Activated naive CD8-positive, alpha-beta T cell treated with anti-CD3 and anti-CD28 coated beads for 36 hours (primary cell): ENCODE measurements at regions not wholly inside any gene's neighbourhood (a gene's known extent, or its start where the extent isn't known, plus 50 kb on each side); places are given as distances from the start of the nearest gene placed in this dataset.

Experiments
- DNase-seq: peaks from one replicate; pipeline ENCODE4 v3.0.0; 2021
- H3K27ac Mint-ChIP-seq: one replicate; pipeline ENCODE4 v1.8.0; 2022; ENCODE audit warnings: mild to moderate bottlenecking, moderate library complexity, mixed read lengths
- H3K27me3 Mint-ChIP-seq: one replicate; pipeline ENCODE4 v1.8.0; 2022; ENCODE audit warnings: mild to moderate bottlenecking, mixed read lengths
- H3K36me3 Mint-ChIP-seq: one replicate; pipeline ENCODE4 v1.8.0; 2021; ENCODE audit warnings: mild to moderate bottlenecking, mixed read lengths
- H3K4me1 Mint-ChIP-seq: one replicate; pipeline ENCODE4 v1.8.0; 2021; ENCODE audit warnings: mixed read lengths
- H3K4me3 Mint-ChIP-seq: one replicate; pipeline ENCODE4 v1.8.0; 2022; ENCODE audit warnings: mild to moderate bottlenecking, moderate library complexity, mixed read lengths
- H3K9me3 Mint-ChIP-seq: one replicate; pipeline ENCODE4 v1.8.0; 2022; ENCODE audit warnings: mixed read lengths

DNA sequence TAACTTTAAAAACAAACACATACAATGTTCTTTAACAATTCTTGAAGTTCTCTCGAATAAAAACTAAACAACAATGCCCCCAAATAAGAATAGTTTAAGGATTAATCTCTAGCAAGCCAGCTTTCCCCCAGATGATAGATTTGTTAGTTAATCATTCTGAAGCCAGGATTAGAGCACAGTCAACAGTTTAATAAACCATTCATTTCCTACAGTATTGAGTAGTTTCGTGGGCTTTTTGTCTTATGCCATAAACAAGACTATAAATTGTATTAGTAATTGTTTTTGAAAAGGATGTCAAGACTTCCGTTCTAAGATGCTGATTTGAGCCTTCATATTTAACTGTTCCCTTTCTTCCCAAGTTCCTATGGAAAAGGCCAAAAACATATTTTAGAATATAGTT, 136.6 kb downstream of the PIK3R1 start:
- Mint-ChIP-seq H3K4me1 (no peaks in the 10 kb centered on the region), H3K4me3 (no peak overlapping the region), H3K9me3 (peaks cover 8% of the 10 kb centered on the region), H3K36me3 (no peaks in the 10 kb centered on the region), H3K27me3 (no peaks in the 10 kb centered on the region), H3K27ac (no peak overlapping the region)
- DNase-seq, result no peak

GRCh38 chr5:68353605-68354004, 138.0 kb downstream of the PIK3R1 start:
- no peaks in the 10 kb centered on the region for H3K4me1 Mint-ChIP-seq
- DNase-seq, result no peak
- H3K27me3 Mint-ChIP-seq, result no peaks in the 10 kb centered on the region
- no peak overlapping the region for H3K4me3 Mint-ChIP-seq
- H3K36me3 Mint-ChIP-seq, result no peaks in the 10 kb centered on the region
- no peak overlapping the region for H3K27ac Mint-ChIP-seq
- no peaks in the 10 kb centered on the region for H3K9me3 Mint-ChIP-seq

DNA sequence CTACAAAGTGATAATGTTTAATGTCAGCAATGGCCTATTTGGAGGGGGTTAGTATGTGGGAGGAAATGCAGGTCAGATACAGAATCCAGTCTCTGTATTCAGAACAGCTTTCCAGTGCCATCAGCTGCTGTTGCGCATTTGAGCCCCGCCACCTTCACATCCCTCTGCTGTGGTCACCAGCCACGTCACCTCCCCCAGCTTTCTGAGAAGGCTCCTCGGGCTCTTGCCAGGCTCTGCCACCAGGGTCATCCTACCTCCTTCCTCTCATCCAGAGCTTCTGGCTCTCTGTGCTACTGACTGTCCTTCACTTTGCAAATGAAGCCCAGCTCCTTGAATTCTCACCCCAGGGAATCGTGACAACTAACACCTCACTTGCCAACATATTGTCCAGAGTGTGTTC, 138.8 kb downstream of the PIK3R1 start:
- H3K36me3 Mint-ChIP-seq, result no peaks in the 10 kb centered on the region
- no peaks in the 10 kb centered on the region for H3K4me1 Mint-ChIP-seq
- H3K27ac Mint-ChIP-seq, result no peak overlapping the region
- DNase-seq, result no peak
- H3K27me3 Mint-ChIP-seq, result no peaks in the 10 kb centered on the region
- no peak overlapping the region for H3K4me3 Mint-ChIP-seq
- no peaks in the 10 kb centered on the region for H3K9me3 Mint-ChIP-seq

DNA sequence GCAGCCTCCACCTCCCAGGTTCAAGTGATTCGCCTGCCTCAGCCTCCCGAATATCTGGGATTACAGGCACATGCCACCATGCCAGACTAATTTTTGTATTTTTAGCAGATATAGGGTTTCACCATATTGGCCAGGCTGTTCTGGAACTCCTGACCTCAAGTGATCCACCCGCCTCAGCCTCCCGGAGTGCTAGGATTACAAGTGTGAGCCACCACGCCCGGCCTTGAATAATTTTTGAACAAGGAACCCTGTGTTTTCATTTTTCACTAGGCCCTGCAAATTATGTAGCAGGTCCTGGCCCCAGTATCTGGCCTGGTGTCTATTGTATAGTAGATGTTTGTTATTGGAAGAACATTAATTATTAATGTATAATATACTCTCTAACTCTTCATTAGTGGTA, 140.7 kb downstream of the PIK3R1 start:
- Mint-ChIP-seq H3K27me3 (no peaks in the 10 kb centered on the region), H3K4me1 (peaks cover 4% of the 10 kb centered on the region), H3K4me3 (no peak overlapping the region), H3K27ac (no peak overlapping the region), H3K36me3 (no peaks in the 10 kb centered on the region), H3K9me3 (no peaks in the 10 kb centered on the region)
- DNase-seq, result no peak

- Mint-ChIP-seq H3K4me3 (no peak overlapping the region), H3K27me3 (no peaks in the 10 kb centered on the region), H3K4me1 (peaks cover 4% of the 10 kb centered on the region), H3K27ac (no peak overlapping the region), H3K36me3 (no peaks in the 10 kb centered on the region), H3K9me3 (no peaks in the 10 kb centered on the region)
- no peak for DNase-seq
Observed at GRCh38 chr5:68356623-68357022, 141.1 kb downstream of the PIK3R1 start.

DNA sequence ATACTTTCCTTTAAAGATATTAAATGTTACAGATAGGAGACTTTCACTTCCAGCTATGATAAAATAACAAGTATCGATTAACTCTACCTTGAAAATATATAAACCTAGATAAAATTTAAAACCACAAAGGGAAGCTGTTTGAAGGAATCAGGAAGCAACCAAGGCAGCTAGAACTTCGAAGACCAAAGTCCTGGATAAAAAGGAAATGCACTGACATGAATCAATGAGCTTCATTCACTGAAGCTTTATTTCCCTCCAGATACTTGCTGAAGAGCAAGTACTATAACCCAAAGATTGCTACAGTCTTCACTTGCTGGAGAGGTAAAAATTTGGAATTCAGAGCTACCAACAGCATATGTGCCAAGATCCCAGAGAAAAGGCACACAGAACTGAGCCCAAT, 144.1 kb downstream of the PIK3R1 start:
- no peak overlapping the region for H3K4me3 Mint-ChIP-seq
- peaks cover 4% of the 10 kb centered on the region for H3K4me1 Mint-ChIP-seq
- no peaks in the 10 kb centered on the region for H3K9me3 Mint-ChIP-seq

GRCh38 chr5:68362331-68362730, 146.8 kb downstream of the PIK3R1 start:
- Mint-ChIP-seq H3K27me3 (no peaks in the 10 kb centered on the region), H3K27ac (no peak overlapping the region), H3K4me3 (no peak overlapping the region), H3K4me1 (peaks cover 9% of the 10 kb centered on the region), H3K36me3 (no peaks in the 10 kb centered on the region), H3K9me3 (no peaks in the 10 kb centered on the region)
- no peak for DNase-seq

More for the DNA sequence above, 144.1 kb downstream of the PIK3R1 start:
- DNase-seq, result no peak
- Mint-ChIP-seq H3K27me3 (no peaks in the 10 kb centered on the region), H3K36me3 (no peaks in the 10 kb centered on the region), H3K27ac (no peak overlapping the region)

DNA sequence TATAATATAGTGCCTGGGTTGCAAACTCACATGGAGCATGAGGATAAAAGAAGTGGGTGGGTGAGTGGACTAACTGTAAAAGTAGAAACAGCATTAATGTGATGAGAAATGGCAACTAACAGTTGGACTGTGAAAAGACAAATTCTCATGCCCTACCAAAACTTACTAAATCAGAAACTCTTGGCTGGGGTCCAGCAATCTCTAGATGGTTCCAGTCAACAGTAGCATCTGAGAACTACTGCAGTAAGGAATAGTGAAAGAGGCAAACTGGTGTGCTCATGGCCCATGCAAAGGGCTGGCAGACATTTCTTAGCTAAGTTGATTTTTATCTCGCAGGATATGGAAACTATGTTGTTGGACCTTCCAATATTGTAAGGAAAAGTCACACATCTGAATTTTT, 150.3 kb downstream of the PIK3R1 start:
- no peak overlapping the region for H3K27ac Mint-ChIP-seq
- no peaks in the 10 kb centered on the region for H3K9me3 Mint-ChIP-seq
- no peaks in the 10 kb centered on the region for H3K27me3 Mint-ChIP-seq
- H3K4me1 Mint-ChIP-seq, result peaks cover 32% of the 10 kb centered on the region
- no peak overlapping the region for H3K4me3 Mint-ChIP-seq
- H3K36me3 Mint-ChIP-seq, result peaks cover 2% of the 10 kb centered on the region
- no peak for DNase-seq

GRCh38 chr5:68367287-68367686, 151.7 kb downstream of the PIK3R1 start:
- Mint-ChIP-seq H3K4me1 (peaks cover 36% of the 10 kb centered on the region), H3K36me3 (peaks cover 2% of the 10 kb centered on the region), H3K27me3 (no peaks in the 10 kb centered on the region), H3K4me3 (no peak overlapping the region), H3K9me3 (no peaks in the 10 kb centered on the region), H3K27ac (no peak overlapping the region)
- no peak for DNase-seq

- no peak for DNase-seq
- peaks cover 36% of the 10 kb centered on the region for H3K4me1 Mint-ChIP-seq
- no peaks in the 10 kb centered on the region for H3K9me3 Mint-ChIP-seq
- no peak overlapping the region for H3K4me3 Mint-ChIP-seq
- H3K36me3 Mint-ChIP-seq, result peaks cover 2% of the 10 kb centered on the region
- H3K27ac Mint-ChIP-seq, result no peak overlapping the region
- H3K27me3 Mint-ChIP-seq, result no peaks in the 10 kb centered on the region
Observed at GRCh38 chr5:68367717-68368116, 152.2 kb downstream of the PIK3R1 start.

- Mint-ChIP-seq H3K4me3 (no peak overlapping the region), H3K36me3 (peaks cover 2% of the 10 kb centered on the region), H3K27ac (peak overlapping the region; percentile 66), H3K9me3 (no peaks in the 10 kb centered on the region), H3K27me3 (no peaks in the 10 kb centered on the region), H3K4me1 (peaks cover 36% of the 10 kb centered on the region)
- no peak for DNase-seq
Observed at GRCh38 chr5:68368311-68369022, 152.9 kb downstream of the PIK3R1 start.

- no peak overlapping the region for H3K4me3 Mint-ChIP-seq
- no peaks in the 10 kb centered on the region for H3K27me3 Mint-ChIP-seq
Observed at GRCh38 chr5:68369023-68369359, 153.4 kb downstream of the PIK3R1 start.

DNA sequence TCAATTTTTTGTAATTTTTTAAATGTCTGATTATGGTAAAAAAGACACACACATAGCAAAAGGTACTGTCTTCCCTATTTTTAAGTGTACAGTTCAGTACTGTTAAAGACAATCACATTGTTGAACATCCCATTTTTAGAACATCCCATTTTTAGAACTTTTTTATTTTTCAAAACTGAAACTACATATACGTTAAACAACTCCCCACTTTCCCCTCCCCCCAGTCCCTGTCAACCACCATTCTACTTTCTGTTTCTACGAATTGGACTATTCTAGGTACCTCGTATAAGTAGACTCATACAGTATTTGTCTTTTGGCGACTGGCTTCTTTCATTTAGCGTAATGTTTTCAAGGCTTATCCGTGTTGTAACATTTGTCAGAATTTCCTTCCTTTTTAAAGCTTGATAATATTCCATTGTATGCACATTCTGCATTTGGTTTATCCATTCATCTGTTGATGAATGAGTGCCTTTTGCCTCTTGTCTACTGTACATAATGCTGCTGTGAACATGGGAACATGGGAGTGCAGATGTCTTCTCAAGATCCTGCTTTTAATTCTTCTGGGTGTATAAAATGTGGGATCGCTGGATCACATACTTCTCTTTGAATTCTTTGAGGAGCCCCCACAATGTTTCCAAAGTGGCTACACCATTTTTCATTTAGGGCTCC, 154.0 kb downstream of the PIK3R1 start:
- Mint-ChIP-seq H3K27me3 (no peaks in the 10 kb centered on the region), H3K36me3 (peaks cover 2% of the 10 kb centered on the region), H3K4me1 (peaks cover 36% of the 10 kb centered on the region), H3K27ac (peak overlapping the region; percentile 76), H3K4me3 (peak overlapping the region; percentile 29), H3K9me3 (no peaks in the 10 kb centered on the region)
- DNase-seq, result peak; percentile 46

More at GRCh38 chr5:68369023-68369359, 153.4 kb downstream of the PIK3R1 start:
- H3K4me1 Mint-ChIP-seq, result peaks cover 36% of the 10 kb centered on the region
- DNase-seq, result no peak
- H3K27ac Mint-ChIP-seq, result peak overlapping the region; percentile 76
- H3K36me3 Mint-ChIP-seq, result peaks cover 2% of the 10 kb centered on the region
- no peaks in the 10 kb centered on the region for H3K9me3 Mint-ChIP-seq

DNA sequence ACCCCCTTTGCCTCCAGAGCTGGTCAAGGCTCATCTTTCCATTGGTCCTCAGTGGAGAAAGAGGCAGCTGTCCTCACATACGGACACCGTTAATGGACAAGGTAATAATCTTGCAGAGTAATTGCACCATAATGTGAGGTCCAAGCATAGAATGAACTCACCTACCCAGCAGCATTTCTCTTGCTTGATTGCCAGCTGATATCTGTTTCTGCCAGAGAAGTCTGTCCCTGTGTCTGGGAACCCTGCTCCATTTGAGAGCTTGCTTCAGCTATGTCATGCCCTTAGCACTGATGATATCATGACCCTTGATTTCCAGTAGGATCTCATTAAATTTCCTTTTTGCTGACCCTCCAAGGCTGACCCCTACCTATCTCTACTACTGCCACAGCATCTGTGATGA, 154.6 kb downstream of the PIK3R1 start:
- no peaks in the 10 kb centered on the region for H3K9me3 Mint-ChIP-seq
- H3K4me1 Mint-ChIP-seq, result peaks cover 38% of the 10 kb centered on the region
- H3K36me3 Mint-ChIP-seq, result peaks cover 2% of the 10 kb centered on the region
- no peak overlapping the region for H3K4me3 Mint-ChIP-seq
- no peak for DNase-seq
- peak overlapping the region; percentile 76 for H3K27ac Mint-ChIP-seq
- H3K27me3 Mint-ChIP-seq, result no peaks in the 10 kb centered on the region

DNA sequence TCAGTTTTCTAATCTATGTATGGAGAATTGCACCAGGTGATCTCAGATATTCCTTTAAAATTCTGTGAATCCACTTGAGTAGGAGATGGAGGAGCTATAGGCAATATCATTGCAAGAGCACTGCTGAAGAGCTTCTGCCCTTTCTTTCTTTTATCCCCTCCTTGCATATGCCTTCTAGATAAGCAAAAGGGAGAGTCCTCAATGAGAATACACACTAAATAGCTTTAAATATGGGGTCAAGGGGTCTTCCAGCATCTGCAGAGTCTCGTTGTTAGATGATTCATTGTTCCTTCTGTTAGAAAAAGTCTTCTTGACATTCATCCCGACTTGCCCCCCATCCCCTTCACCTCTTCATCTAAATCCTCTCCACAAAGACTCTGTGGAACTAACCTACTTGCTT, 156.1 kb downstream of the PIK3R1 start:
- Mint-ChIP-seq H3K27ac (no peak overlapping the region), H3K36me3 (peaks cover 2% of the 10 kb centered on the region), H3K9me3 (no peaks in the 10 kb centered on the region), H3K4me3 (no peak overlapping the region), H3K4me1 (peaks cover 33% of the 10 kb centered on the region), H3K27me3 (no peaks in the 10 kb centered on the region)
- no peak for DNase-seq

DNA sequence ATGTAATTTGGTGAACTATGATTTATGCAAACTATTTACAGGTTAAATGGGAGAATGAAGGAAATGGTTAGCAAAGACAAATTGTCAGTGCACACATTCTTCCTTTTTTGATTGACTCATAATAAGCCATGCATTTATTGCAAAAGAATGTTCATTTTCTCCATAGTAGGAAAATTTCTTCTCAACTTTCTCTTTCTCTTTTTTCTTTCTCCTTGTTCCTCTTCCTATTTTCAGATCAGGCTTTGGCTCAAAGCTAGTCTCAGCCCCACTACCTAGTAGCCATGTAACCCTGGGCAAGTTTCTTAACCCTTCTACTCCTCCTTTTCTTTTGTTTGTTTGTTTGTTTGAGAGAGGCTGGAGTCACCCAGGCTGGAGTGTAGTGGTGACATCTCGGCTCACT, 156.6 kb downstream of the PIK3R1 start:
- peaks cover 2% of the 10 kb centered on the region for H3K36me3 Mint-ChIP-seq
- no peaks in the 10 kb centered on the region for H3K27me3 Mint-ChIP-seq
- H3K4me3 Mint-ChIP-seq, result no peak overlapping the region
- no peaks in the 10 kb centered on the region for H3K9me3 Mint-ChIP-seq
- peaks cover 33% of the 10 kb centered on the region for H3K4me1 Mint-ChIP-seq
- no peak overlapping the region for H3K27ac Mint-ChIP-seq
- no peak for DNase-seq
